T-helper 1 cell treated with Interleukin-12 subunit alpha and Interleukin-12 subunit beta and Interleukin-4 antibody, amounts not matched to agents 30 ng/mL and 1 ng/mL, for 36 hours (primary cell): ENCODE measurements at regions not wholly inside any gene's neighbourhood (a gene's known extent, or its start where the extent isn't known, plus 50 kb on each side); places are given as distances from the start of the nearest gene placed in this dataset.
"Not testable (repeated sequence)": the region's sequence is repeated elsewhere in the genome, so short reads cannot be mapped to it uniquely, and the experiment has no call there.

Experiments used
- intact Hi-C: fragments of 100-400 bp; cut with micrococcal nuclease; formaldehyde crosslinking; loops from one replicate; pipeline ENCODE4 v1.15.1; 2024

DNA sequence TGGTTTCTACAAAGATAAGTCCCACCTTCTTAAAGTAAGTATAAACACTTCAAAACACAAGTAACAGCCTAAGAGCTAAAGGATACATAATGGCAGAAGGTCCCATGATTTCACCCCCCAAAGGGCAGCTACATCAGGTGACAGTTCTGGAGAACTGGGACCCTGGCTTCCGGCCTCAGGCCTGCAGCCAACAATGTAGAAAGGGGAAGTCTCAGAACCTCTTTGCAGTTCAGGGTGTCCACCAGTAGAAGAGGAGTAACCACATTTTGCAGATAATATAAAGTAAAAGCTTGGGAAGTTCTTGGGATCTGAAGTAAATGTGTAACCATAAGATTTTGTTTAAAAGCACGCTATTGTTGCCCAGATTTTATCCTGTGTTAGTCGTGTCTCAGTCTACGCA lies 267.4 kb upstream of the VLDLR start:
- intact Hi-C loops, result no loop called here

DNA sequence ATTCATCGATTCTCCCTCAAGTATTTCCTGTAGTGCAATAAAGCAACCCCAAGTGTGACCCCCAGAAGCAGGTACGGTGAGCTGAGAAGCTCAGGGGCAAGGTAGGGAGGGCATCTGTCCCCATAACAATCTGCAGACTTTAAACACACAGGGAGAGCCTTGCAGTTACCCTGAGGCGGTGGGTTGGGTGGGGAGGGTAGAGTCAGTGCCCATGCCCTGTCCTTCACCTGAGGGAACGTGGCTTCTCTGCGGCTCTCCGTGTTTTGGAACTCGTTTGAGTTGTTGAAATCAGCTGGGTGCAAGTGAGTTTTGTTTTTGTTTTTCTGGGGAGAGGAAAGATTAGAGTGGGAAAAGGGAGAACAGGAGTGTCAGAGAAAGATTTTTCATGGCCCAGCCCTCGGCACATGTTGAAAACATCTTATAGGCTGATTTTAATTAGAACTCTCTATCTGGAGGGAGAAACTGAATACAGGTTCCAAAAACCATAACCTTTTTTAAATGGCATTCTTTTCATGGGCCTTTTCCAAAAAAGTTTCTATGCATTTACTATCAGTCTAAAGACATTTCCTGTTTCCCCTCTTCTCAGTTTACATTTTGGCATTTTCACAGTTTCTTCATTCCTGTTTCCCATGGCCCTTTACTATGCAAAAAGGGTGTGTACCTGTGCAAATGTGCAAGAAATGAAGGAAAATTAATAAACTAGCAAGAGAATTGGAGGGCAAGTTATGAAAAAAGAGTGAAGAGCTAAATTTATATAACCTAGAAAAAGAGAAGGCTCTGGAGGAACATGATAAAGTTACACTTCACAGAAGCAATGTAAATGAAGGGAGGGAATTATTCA lies 266.5 kb upstream of the VLDLR start:
- intact Hi-C loops, result no loop called here

- intact Hi-C loops, result no loop called here
These were observed 265.9 kb upstream of the VLDLR start for GRCh38 chr9:2355697-2355983.

- intact Hi-C loops, result no loop called here
These were observed 265.4 kb upstream of the VLDLR start for GRCh38 chr9:2356041-2356790.

- intact Hi-C loops, result no loop called here
These were observed 261.6 kb upstream of the VLDLR start for GRCh38 chr9:2359891-2360471.

DNA sequence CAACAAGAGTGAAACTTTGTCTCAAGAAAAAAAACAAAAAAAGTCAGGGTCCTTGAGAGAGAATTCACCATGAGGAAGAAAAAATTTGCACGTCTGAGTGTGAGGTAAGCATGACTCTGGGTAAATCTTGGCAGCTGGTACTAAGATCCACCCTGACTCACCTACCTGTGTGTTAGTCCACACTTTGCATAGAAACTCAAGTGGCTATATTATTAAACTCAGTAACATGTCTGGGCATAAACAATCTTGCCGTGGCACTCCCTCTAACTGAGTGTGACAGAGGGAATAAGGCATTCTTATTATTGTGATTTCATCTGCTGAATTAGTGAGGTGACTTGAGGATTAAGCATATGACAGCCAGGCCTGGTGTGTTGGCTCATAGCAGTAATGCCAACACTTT lies 259.4 kb upstream of the VLDLR start:
- intact Hi-C loops, result no loop called here

DNA sequence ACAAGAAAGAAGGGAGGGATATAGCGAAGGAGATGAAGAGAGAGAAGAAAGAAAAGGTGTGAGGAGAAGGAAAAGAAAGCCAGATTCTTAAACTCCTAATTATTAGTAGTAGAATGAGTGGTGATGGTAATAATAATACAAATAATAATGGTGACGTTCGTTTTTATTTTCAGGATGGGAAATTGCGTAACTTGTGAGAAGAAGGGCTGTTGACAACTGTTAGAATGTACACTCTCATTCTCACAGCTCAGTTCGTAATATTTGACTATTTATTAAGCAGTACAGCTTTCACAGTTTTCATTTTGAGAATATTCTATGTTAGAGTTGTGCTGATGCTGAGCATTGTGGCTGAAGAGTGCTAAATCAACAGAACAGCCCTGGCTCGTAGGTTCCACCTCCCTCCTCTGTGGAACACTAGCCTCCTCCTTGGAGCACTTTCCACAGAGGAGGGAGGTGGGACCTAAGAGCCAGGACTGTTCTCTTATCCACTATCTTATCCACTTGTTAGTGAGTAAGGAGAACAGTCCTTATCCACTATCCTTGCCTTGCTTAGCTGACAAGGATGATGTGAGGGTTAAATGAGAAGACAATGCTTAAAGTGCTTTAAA lies 258.3 kb upstream of the VLDLR start:
- intact Hi-C loops, result no loop called here

GRCh38 chr9:2363781-2364180 lies 257.8 kb upstream of the VLDLR start:
- intact Hi-C loops, result no loop called here

DNA sequence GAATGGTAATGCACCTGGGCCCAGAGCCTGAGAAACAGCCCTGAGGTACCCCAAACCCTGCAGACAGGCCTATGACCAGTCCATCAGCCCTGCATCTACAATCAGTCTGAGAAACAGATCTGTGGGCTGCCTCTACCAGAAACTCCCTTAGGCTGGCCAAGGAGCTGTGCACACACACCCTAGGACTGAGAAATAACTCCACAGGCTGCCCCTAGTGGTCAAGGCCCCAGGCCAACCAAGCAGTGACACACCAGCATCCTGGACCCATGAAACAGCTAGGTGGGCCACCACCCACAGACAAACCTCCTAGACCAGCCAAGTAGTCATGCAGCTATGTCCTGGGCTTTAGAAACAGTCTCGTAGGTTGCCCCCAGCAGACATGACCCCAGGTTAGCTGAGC lies 253.6 kb upstream of the VLDLR start:
- intact Hi-C loops, result no loop called here

GRCh38 chr9:2373648-2374047 lies 247.9 kb upstream of the VLDLR start:
- intact Hi-C loops, result no loop called here

DNA sequence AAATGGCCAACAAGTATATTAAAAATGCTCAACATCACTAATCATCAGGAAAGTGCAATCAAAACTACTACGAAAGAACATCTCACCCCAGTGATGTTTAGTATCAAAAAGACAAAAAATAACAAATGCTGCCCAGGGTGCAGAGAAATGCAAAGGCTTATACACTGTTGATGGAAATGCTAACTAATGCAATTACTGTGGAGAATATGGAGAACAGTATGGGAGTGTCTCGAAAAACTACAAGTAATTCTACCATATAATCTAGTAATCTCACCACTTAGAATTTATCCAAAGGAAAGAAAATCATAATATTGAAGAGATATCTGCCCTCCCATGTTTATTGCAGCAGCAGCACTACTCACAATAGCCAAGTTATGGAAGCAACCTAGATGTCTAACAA lies 246.5 kb upstream of the VLDLR start:
- intact Hi-C loops, result no loop called here

- intact Hi-C loops, result no loop called here
These were observed 244.5 kb upstream of the VLDLR start for GRCh38 chr9:2377117-2377516.

GRCh38 chr9:2377834-2378233 lies 243.8 kb upstream of the VLDLR start:
- intact Hi-C loops, result no loop called here

- intact Hi-C loops, result no loop called here
These were observed 243.3 kb upstream of the VLDLR start for GRCh38 chr9:2378266-2378665.

DNA sequence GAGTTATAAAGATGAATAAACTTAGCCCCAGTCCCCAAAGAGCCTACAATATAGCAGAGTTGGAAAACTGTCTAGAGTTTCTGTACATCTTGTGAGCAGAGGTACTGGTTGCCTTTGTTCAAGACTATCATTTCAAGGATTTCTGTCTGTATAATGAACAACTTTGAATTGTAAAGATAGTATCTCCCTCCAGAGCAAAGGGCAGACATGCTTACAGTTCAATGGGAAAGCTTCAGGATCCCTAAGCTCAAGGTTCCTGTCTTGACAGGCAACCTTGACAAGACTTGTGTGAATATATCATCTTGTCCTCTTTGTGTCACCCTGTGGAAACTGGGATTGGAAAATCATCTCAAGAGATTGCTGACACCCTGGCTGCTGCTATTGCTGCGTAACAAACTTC lies 242.8 kb upstream of the VLDLR start:
- intact Hi-C loops, result no loop called here

DNA sequence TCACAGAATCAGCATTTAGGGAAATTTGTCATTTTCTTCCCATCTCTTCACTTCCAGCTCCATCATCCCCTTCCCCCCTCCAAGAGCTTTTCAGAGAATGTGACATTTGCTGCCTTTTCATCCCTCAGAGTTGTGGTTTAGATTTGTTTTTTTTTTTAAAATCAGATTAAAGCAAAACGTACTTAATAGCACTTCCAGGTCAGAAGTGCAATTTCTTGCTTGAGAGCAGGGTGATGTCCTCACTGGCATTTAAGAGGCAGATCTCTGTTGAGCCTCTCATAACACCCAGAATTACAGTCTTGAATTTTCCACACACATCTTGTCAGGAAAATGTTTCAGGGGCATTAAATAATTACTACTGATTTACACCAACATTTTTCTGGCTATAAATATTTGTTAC lies 236.8 kb upstream of the VLDLR start:
- intact Hi-C loops, result no loop called here

DNA sequence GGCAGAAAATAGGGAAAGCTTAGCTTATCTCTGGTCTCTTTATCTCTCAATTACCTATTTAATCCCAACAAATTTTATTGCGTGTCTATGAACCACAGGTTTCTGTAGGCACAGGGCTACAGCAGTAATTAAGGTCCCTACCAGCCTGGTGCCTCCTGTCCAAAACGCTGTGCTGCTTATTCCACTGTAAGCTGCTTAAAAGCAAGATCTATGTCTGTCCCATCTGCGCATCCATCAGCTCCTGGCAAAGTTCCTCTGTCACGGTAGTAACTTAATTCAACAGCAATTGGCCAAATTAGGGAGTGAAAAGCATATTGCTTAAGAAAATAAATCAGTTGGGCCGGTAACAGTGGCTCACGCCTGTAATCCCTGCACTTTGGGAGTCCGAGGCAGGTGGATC lies 235.8 kb upstream of the VLDLR start:
- intact Hi-C loops, result no loop called here

DNA sequence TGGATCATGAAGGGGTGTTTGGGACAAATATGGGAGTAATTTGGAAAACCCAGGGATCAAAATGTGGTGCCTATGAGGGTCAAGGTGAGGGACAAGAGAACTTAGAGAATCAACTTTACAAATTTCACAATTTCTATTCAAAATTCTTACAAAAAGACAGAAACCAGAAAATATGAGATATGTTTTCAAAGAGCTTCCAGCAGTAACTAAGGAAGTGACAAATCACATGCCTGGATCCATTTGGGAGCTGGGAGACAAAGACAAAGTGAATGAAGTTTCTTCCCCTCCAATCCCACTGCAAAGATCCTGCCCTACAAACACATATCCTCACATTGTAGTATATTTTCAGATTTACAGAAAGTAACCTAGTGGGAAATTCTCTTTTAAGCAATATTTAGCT lies 235.0 kb upstream of the VLDLR start:
- intact Hi-C loops, result no loop called here

GRCh38 chr9:2387166-2387565 lies 234.4 kb upstream of the VLDLR start:
- intact Hi-C loops, result no loop called here

DNA sequence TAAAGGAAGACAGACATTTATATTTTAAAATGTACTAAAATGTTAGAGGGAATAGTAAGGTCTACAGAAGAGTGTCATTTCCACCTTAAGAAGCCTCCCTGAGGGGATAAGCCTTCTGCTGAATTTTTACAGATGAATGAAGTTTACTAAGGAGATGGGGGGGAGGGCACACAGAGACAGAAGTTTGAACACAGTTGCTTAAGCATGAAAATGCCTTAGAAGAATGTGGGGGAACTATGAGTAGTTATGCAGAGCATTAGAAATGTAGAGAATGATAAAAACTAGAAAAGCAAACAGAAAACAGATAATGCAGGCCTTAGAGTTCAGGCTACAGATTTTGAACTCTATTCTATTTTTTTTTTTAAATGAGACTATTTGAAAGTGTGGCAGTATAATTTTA lies 232.2 kb upstream of the VLDLR start:
- intact Hi-C loops, result no loop called here

- intact Hi-C loops, result no loop called here
These were observed 231.6 kb upstream of the VLDLR start for GRCh38 chr9:2390028-2390427.

DNA sequence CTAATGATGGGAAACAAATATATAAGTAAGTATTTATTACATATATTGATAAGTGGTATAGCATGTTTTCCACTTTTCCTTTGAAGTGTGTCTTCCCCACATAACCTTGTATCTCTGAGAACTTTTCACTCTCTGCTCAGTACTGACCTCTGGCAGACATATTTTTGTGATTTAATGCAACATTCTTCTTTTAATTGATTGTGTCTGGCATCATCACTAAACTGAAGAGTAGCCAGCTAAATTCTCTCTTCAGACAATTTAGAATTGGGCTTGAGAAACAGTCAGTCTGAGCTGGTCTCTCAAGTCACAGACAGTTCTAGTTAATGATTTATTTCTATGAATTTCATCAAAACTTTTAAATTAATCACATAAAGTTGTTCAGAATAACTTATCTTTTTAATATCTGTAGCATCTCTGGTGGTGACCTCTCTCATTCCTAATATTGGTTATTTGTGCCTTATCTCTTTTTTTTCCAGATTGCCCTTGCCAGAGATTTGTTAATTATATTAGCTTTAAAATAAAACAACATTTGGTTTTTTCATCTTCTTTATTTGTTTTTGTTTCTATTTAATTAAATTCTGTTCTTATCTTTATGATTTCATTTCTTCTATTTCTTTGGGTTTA lies 230.0 kb upstream of the VLDLR start:
- intact Hi-C loops, result not testable (repeated sequence)
